ENCODE measurements at regions not wholly inside any gene's neighbourhood (a gene's known extent, or its start where the extent isn't known, plus 50 kb on each side); places are given as distances from the start of the nearest gene placed in this dataset.
"Not testable (repeated sequence)": the region's sequence is repeated elsewhere in the genome, so short reads cannot be mapped to it uniquely, and the experiment has no call there.

DNA sequence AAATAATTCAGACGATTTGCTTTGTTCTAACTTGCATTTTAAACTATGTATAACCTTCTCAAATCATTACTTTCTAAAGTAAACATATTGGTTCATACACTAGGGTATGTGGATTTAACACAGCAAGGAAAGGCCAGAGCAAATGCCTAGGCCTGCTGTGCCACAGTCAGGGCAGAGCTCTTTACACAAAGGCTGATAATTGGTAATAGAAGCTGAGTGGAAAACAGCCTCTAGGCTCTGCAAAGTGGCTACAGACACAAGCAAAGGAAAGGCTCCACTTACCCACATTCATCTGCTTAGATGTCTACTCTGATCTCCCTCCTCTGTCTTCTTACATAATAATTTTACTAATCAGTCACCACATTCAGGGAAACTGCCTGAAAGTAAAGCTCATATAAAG lies 382.9 kb downstream of the OLFM4 start:
- DNase-seq, result no peak

DNA sequence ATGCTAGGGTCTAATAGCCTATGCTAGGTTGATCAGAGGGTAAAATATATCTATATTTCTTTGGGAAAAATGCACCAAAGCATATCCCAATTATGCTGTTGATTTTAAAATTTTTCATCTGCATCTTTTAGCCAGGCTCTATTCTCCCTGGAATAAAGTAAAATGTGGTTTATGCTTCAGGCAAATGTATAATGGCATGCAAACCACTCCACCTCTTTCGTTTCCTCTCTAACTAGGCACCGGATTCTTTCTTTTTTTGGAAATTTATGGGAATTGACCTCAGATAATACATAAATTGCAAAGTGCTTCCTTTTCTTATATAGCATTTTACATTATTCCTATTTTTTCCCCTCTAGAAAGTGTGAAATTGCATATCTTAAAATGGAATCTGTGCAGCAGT lies 386.5 kb downstream of the OLFM4 start:
- no peak for DNase-seq

DNA sequence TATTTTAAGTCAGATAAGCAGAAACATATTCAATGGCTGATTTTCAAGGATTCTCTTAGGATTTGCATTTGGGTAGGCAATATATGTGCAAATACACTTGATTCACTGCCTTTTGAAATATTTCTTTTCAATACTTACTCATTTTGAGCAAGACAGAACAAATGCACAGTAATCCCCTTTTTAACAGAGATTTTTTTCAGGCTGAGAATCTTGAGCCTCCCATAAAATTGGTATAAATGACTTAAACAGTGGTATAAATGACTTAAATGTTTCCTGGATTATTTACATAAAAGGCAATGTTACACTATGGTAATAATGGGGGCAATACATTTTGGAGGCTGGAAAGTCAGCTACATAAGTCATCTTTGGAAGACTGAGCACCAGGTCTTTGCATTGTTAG lies 389.0 kb downstream of the OLFM4 start:
- DNase-seq, result no peak

- no peak for DNase-seq
Observed at GRCh38 chr13:53422415-53422814, 393.8 kb downstream of the OLFM4 start.

DNA sequence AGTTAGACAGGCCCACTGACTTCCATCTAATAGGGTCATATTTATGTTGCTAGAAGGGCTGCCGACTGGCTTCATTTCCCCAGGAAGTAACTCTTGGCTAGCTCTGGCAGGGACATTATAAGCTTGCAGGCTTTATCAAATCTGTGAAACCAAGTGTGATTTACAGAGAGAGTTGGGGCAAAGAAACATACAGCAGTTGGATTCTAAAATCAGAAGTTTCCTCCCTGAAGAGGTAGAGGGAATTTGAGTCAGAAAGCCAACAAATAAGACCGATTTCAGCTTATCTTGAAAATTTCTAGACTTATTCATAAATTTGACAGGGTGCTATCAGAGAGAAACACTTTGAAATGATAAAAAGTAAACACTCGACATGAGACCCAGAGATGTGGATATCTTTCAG lies 407.8 kb downstream of the OLFM4 start:
- DNase-seq, result no peak

GRCh38 chr13:53439439-53440225 lies 411.0 kb downstream of the OLFM4 start:
- no peak for DNase-seq

DNA sequence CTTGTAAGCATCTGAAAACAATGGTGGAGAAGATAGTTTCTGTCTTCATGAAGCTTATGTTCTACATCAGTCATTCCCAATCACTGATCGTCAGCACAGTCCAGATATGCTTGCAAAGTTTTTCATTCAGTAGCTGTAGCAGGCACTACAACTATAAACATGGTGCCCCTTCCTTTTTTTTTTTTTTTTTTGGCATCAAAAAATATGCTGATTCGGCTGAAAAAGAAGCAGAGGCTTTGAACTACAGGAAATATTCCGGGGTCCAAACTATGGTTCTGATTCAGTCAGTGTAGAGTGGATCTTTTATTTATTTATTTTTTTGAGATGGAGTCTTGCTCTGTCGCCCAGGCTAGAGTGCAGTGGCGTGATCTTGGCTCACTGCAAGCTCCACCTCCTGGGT lies 414.4 kb downstream of the OLFM4 start:
- no peak for DNase-seq

GRCh38 chr13:53445686-53446085 lies 417.1 kb downstream of the OLFM4 start:
- no peak for DNase-seq

DNA sequence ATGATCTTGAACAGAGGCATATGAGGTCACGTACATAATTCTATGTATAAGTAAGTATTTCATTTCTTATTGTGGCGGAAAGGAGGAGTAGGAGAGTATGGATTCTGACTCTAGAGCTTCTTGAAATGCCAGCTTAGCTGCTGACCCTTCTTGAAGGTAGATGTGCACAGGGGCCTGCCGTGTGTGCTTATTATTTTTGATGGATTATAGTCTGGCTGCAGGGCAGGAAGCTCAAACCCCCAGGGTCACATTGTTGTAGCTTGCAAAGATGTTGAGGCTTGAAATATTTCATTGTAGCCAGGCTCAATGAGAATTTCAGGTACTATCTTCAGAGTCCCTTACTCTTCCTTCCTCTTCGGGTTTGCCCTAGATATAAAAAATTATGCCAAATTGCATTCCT lies 418.8 kb downstream of the OLFM4 start:
- DNase-seq, result no peak

DNA sequence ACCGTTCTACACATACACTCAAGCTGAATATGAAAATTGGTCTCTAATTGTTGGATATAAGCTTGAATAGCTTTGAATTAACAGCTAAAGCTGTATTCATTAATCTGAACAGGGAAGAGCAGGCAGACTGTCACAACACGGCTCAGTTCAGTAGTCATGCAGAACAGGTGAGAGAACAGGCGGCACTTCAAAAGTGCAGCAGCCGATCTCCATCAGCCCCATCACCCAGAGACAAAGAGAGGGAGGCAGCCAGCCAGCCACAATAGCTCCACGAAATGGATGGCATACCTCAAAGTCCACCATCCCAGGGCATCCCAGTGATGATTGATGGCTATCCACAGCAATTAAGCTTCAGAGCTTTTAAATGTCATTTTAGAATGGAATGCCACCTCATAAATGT lies 419.2 kb downstream of the OLFM4 start:
- DNase-seq, result no peak

DNA sequence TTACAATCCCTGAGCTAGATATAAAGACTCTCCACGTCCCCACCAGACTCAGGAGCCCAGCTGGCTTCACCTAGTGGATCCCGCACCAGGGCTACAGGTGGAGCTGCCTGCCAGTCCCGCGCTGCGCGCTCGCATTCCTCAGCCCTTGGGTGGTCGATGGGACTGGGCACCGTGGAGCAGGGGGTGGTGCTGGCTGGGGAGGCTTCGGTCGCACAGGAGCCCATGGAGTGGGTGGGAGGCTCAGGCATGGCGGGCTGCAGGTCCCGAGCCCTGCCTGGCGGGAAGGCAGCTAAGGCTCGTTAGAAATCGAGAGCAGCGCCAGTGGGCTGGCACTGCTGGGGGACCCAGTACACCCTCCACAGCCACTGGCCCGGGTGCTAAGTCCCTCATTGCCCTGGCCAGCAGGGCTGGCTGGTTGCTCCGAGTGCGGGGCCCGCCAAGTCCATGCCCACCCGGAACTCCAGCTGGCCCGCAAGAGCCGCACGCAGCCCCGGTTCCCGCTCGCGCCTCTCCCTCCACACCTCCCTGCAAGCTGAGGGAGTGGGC lies 423.7 kb downstream of the OLFM4 start:
- not testable (repeated sequence) for DNase-seq

DNA sequence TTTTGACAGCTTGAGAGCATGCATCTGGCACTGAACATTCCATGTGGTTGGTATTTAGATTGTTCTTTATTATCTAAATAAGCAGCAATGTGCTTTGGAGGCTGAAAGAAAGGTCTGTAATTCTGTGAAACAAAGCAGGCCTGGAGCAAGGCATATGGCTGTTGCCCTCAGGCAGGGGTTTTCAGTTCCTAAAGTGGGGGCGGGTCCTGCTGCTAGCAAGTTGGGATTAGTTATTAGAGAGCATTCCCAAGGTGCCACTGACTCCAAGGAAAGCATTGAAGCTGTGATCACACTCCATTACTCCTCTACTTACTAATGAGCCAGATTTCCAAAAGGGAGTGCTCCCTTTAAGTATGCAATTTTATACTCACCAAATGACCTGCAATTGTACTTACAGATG lies 432.2 kb downstream of the OLFM4 start:
- DNase-seq, result no peak

GRCh38 chr13:53463106-53463505 lies 434.5 kb downstream of the OLFM4 start:
- no peak for DNase-seq

GRCh38 chr13:53466576-53466975 lies 438.0 kb downstream of the OLFM4 start:
- DNase-seq, result no peak

- DNase-seq, result no peak
Observed at GRCh38 chr13:53473397-53473796, 444.8 kb downstream of the OLFM4 start.

DNA sequence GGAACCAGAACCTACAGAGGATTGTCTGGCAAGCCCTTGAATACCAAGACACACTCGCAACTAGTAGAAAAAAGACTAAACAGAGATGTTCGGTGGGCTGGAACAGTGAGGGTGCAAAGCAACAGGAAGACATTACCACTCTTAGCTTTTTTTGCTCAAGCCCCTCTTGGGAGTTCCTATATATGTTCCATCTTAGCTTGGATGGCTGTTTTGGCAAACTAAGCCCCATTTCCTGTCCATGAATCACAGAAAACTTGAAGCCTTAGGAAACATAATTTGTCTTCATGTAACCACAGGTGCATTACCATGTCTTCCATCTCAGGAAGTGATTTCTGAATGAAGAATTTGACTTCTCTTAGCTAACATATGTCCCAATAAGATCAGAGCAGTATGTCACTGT lies 446.3 kb downstream of the OLFM4 start:
- no peak for DNase-seq

- DNase-seq, result no peak
Observed at GRCh38 chr13:53490752-53491151, 462.1 kb downstream of the OLFM4 start.

DNA sequence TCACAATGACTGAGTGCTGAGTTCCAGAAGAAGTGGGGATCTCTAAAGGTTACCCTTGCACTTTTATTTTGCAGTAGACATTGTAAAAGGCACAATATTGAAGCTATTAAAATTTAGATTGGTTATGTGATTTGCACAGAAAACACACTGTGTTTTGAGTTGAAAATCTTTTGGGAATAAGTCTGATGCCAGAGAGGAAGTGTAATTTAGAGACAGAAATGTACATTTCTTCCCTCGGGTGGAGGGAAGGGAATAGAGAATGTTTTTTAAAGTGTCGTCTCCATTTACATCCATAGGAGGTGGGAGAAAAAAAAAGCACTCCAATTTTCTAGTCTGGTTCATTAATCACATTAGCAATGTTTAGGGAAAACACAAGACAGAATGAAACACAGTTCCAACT lies 465.8 kb downstream of the OLFM4 start:
- no peak for DNase-seq

DNA sequence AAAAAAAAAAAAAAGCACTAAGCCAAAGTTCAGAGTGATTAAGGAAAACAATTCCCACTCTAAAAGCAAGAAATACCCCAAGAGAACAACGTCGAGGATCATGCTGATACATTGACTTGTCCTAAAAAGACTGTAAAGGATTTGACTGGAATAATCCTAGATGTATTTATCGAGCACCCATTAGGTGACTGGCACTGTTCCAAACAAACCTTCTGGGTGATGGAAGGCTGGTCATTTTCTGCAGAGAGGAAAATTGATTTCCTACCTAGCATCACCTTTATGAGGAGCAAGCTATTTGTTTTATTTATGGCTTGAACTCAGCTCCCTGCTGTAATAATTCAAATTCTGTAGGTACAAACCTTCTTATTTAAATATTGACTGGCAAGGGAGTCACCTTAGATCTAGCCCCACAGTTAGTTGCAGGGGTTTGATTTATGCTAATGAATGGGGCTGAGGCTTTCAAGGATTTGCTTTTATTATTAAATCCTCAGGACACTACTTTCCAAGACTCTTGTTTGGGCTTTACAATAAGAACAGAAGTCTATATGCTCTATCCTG lies 471.0 kb downstream of the OLFM4 start:
- DNase-seq, result no peak

DNA sequence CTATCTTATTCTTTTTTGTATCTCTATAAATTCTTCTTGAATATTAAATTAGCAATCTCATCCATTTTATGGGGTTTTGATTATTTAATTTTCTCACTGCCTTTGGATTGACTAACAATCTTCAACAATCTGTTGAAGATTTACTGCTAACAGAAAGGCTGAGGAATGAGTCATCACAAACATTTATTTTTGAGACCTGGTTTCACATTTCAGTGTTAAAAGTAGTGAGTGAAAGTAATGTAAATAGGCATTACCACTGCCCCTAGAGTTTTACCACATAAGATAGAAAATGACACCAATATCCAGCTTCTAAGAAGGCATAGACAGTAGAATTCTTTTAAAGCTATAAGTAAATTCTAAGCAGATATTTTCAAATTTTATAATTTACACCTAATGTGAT lies 472.8 kb downstream of the OLFM4 start:
- no peak for DNase-seq

GRCh38 chr13:53507741-53508140 lies 479.1 kb downstream of the OLFM4 start:
- no peak for DNase-seq

GRCh38 chr13:53512635-53513034 lies 484.0 kb downstream of the OLFM4 start:
- no peak for DNase-seq

DNA sequence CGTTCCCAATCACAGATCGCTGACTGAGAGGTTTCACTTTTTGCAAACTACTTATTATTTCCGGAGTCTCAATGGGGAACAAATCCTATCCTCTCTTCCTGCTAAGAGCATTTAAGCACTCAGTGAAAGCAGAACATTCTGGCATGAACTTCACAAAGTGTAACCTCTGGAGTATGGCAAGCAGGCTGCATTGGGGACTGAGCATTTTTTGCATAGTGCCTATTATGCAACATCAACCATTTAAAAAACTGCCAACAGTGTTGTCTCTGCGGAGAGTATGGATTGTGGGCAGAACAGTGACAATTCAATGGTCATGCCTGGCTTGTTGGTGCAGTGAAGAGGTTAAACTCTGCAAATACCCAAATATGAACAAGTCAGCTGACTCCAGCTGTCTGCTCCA lies 484.6 kb downstream of the OLFM4 start:
- DNase-seq, result no peak

- DNase-seq, result no peak
Observed at GRCh38 chr13:53520132-53520531, 491.5 kb downstream of the OLFM4 start.

DNA sequence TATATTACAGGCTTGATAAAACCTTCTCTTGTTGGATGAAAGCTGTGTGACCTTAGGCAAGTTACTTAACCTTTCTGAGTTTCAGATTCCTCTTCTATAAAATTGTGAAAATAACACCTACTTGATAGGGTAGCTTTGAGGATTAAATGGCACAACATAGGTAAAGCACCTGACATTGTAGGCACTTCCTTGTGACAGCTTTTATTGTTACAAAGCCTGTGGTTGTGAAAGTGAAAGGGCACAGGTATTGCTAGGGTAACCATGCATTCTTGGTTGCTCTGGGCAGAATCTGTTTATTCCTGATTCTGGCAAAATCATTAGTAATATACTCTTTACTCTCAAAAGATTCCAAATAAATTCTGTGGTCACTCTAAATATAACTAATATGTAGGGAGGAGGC lies 493.4 kb downstream of the OLFM4 start:
- DNase-seq, result no peak
